ENCODE measurements at regions not wholly inside any gene's neighbourhood (a gene's known extent, or its start where the extent isn't known, plus 50 kb on each side); places are given as distances from the start of the nearest gene placed in this dataset.

GRCh38 chr3:103059432-103059831 lies 624.6 kb downstream of the ZPLD1 start:
- H2BK20ac ChIP-seq (ENCODE audit: low read length): no peak overlapping the region
- H3K14ac ChIP-seq (ENCODE audit: insufficient read length): no peak overlapping the region
- H3K18ac ChIP-seq (ENCODE audit: extremely low read depth, low read length): no peak overlapping the region
- CTCF ChIA-PET (ENCODE audit: partially characterized antibody): no interaction called here
- H3K79me2 ChIP-seq (ENCODE audit: control insufficient read depth in 1 of 2, insufficient read depth in 2 of 2, low read length in 2 of 2): no peaks in the 10 kb centered on the region
- H3K4me1 ChIP-seq (replicated peaks in 1 of 4; ENCODE audit: control insufficient read depth in 3 of 4, insufficient read depth in 4 of 4, low read length in 3 of 4): no peaks in the 10 kb centered on the region; a peak in 1 of 7 replicates
- H3K4ac ChIP-seq (replicated peaks; ENCODE audit: insufficient read length, low read depth, low read length): no peak overlapping the region
- FAIRE-seq (no peak), DNase-seq (ENCODE audit: low read depth in 1 of 2, low spot score in 2 of 2) (no peak)
- H3K9ac ChIP-seq (replicated peaks in 1 of 4; ENCODE audit: extremely low read depth in 1 of 4, low read depth in 3 of 4, low read length in 3 of 4): no peak overlapping the region
- no peaks in the 10 kb centered on the region for H3K23me2 ChIP-seq (ENCODE audit: low read depth, low read length)
- 76% methylated on average over 2 of the region's 2 CpGs; no CpG with 5 or more reads in 1 of the 2 experiments for WGBS, 2 experiments (ENCODE audit: extremely low coverage in 1 of 2, insufficient coverage in 1 of 2, insufficient read length in 1 of 2, insufficient replicate concordance in 2 of 2, low coverage in 1 of 2, low lambda C conversion rate in 2 of 2, missing lambda C conversion rate in 1 of 2)
- H4K20me1 ChIP-seq (replicated peaks in 1 of 2; ENCODE audit: control insufficient read depth in 1 of 2, insufficient read depth in 2 of 2, low read length in 2 of 2): no peaks in the 10 kb centered on the region
- no peak overlapping the region for H4K91ac ChIP-seq (replicated peaks; ENCODE audit: insufficient read length, low read length)
- no peak overlapping the region for H3K4me3 ChIP-seq (ENCODE audit: extremely low read depth in 1 of 4, insufficient read depth in 2 of 4, low read depth in 3 of 4, low read length in 4 of 4)
- H3K36me3 ChIP-seq (ENCODE audit: control insufficient read depth in 2 of 4, insufficient read depth in 4 of 4, low read length in 3 of 4): no peaks in the 10 kb centered on the region
- H2BK12ac ChIP-seq (ENCODE audit: low read depth, low read length): no peak overlapping the region
- no peak overlapping the region for H2AK5ac ChIP-seq (ENCODE audit: low read depth, low read length)
- H4K8ac ChIP-seq (ENCODE audit: extremely low read depth, insufficient read depth, low read length): no peak overlapping the region
- POLR2A ChIA-PET (ENCODE audit: partially characterized antibody): no interaction called here
- H4K5ac ChIP-seq (ENCODE audit: insufficient read length, low read depth, low read length): no peak overlapping the region
- no peak overlapping the region for H3K4me2 ChIP-seq (ENCODE audit: insufficient read depth in 1 of 2, low read depth in 2 of 2, low read length in 2 of 2)
- no peak overlapping the region for H3K27ac ChIP-seq (ENCODE audit: low read depth, low read length)
- no peaks in the 10 kb centered on the region for H3K9me3 ChIP-seq (ENCODE audit: insufficient read depth in 2 of 2, low read depth in 1 of 2, low read length in 1 of 2)
- H3K56ac ChIP-seq (replicated peaks; ENCODE audit: insufficient read length, low read depth, low read length): no peak overlapping the region
- no peaks in the 10 kb centered on the region for H3K27me3 ChIP-seq (replicated peaks in 1 of 4; ENCODE audit: control insufficient read depth in 3 of 4, extremely low read depth in 1 of 4, insufficient read depth in 3 of 4, low read length in 3 of 4)
- no peak overlapping the region for H2BK15ac ChIP-seq (ENCODE audit: low read length)
- no peak overlapping the region for H2BK5ac ChIP-seq (ENCODE audit: low read depth, low read length)
- TF ChIP-seq TBP (IDR thresholded peaks at IDR 0.05; ENCODE audit: low read depth, low read length) (no peak), JUND (IDR thresholded peaks at IDR 0.05; ENCODE audit: low read length) (no peak), TCF12 (IDR thresholded peaks at IDR 0.05; ENCODE audit: low read depth, low read length) (no peak), SP1 (IDR thresholded peaks at IDR 0.05; ENCODE audit: low read depth, low read length) (no peak), EZH2 (IDR thresholded peaks at IDR 0.05; ENCODE audit: low read depth, low read length, severe bottlenecking) (no peak), CEBPB (IDR thresholded peaks at IDR 0.05; ENCODE audit: low read depth, low read length) (peak; percentile 36; the same call in 1 of the 2 replicates), ASH2L (IDR thresholded peaks at IDR 0.05; ENCODE audit: low read length) (peak; percentile 21), CTCF (IDR thresholded peaks at IDR 0.05; ENCODE audit: control extremely low read depth in 1 of 3, insufficient read depth in 1 of 3, low read depth in 1 of 3, low read length in 3 of 3) (no peak)
- no peak overlapping the region for H2BK120ac ChIP-seq (replicated peaks; ENCODE audit: low read depth, low read length)
- 0 out of 2 replicates have a peak overlapping the region, but pooled peaks have one; percentile 4 for H2AFZ ChIP-seq (ENCODE audit: low read length)
- no peaks in the 10 kb centered on the region for H3K79me1 ChIP-seq (ENCODE audit: low read depth, low read length)
- H3K23ac ChIP-seq (ENCODE audit: insufficient read length): no peak overlapping the region
